Testis (tissue), 2 donors: ENCODE measurements at regions not wholly inside any gene's neighbourhood (a gene's known extent, or its start where the extent isn't known, plus 50 kb on each side); places are given as distances from the start of the nearest gene placed in this dataset.

Experiments
- DNase-seq: peaks from one replicate; pipeline ENCODE4 v3.0.0-alpha.2; 2019
- H3K27ac ChIP-seq, 2 donors: fragments of 200-600 bp; sonication (generic); one replicate each; pipeline ENCODE4 v1.5.1; 2019
- H3K27me3 ChIP-seq: fragments of 200-600 bp; sonication (generic); one replicate; pipeline ENCODE4 v1.5.1; 2019
- H3K36me3 ChIP-seq: fragments of 200-600 bp; sonication (generic); one replicate; pipeline ENCODE4 v1.5.1; 2017; ENCODE audit warnings: low read depth; ENCODE audit errors: missing control alignments
- H3K4me1 ChIP-seq: fragments of 200-600 bp; sonication (generic); one replicate; pipeline ENCODE4 v1.5.1; 2019
- H3K4me3 ChIP-seq, 2 donors: fragments of 200-600 bp; sonication (generic); one replicate each; pipeline ENCODE4 v1.5.1; 2017 to 2019
- H3K9me3 ChIP-seq: fragments of 200-600 bp; sonication (generic); one replicate; pipeline ENCODE4 v1.5.1; 2017
- CTCF ChIP-seq, 3 experiments: fragments of 450-650 bp in 2 of 3; fragments of 200-600 bp in 1 of 3; sonication (generic) in 1 of 3; IDR thresholded peaks; one replicate each; pipeline ENCODE4 v1.5.1; 2016 to 2019; ENCODE audit warnings: antibody characterized with exemption in 3 of 3, mild to moderate bottlenecking in 2 of 3, moderate library complexity in 1 of 3
- POLR2A ChIP-seq: fragments of 450-650 bp; IDR thresholded peaks from one replicate; pipeline ENCODE4 v1.6.1; 2017; ENCODE audit warnings: antibody characterized with exemption, mild to moderate bottlenecking, moderate library complexity
- WGBS, 2 donors: methylation state at CpG; one replicate each; pipeline ENCODE4 v1.1.5; 2018; 5-methylcytosine and 5-hydroxymethylcytosine counted together
- intact Hi-C: fragments of 100-400 bp; cut with DNase I; formaldehyde crosslinking; loops from one replicate; pipeline ENCODE4 v1.15.1; 2023; ENCODE audit warnings: low total_unique reads

- Histone ChIP-seq H3K4me3 (no peak overlapping the region), H3K27ac (no peak overlapping the region), H3K36me3 (no peaks in the 10 kb centered on the region), H3K4me1 (no peaks in the 10 kb centered on the region), H3K9me3 (no peaks in the 10 kb centered on the region), H3K27me3 (no peaks in the 10 kb centered on the region)
- no peak for DNase-seq
- no peak for TF ChIP-seq POLR2A
- TF ChIP-seq CTCF (IDR thresholded peaks at IDR 0.05), result no peak
- WGBS, 2 donors, result 83 to 94% methylated on average over 1 of the region's 1 CpG
- intact Hi-C loops, result no loop called here
Observed at GRCh38 chr10:31594347-31594873, 275.4 kb downstream of the ZEB1 start.

- WGBS, 2 donors, result 91 to 97% methylated on average over 2 of the region's 2 CpGs
- no peaks in the 10 kb centered on the region for H3K9me3 ChIP-seq
- H3K27ac ChIP-seq, result no peak overlapping the region
- H3K4me3 ChIP-seq, result no peak overlapping the region
- H3K36me3 ChIP-seq, result no peaks in the 10 kb centered on the region
- TF ChIP-seq POLR2A (no peak), CTCF (IDR thresholded peaks at IDR 0.05) (no peak)
- no peaks in the 10 kb centered on the region for H3K4me1 ChIP-seq
- no peaks in the 10 kb centered on the region for H3K27me3 ChIP-seq
- intact Hi-C loops, result no loop called here
- DNase-seq, result no peak
Observed at GRCh38 chr10:31593124-31593523, 274.1 kb downstream of the ZEB1 start.

GRCh38 chr10:31591569-31591968 lies 272.6 kb downstream of the ZEB1 start:
- no peaks in the 10 kb centered on the region for H3K27me3 ChIP-seq
- no peaks in the 10 kb centered on the region for H3K4me1 ChIP-seq
- H3K9me3 ChIP-seq, result no peaks in the 10 kb centered on the region
- intact Hi-C loops, result no loop called here
- no peak for DNase-seq
- no peak overlapping the region for H3K4me3 ChIP-seq
- TF ChIP-seq POLR2A (no peak), CTCF (IDR thresholded peaks at IDR 0.05) (no peak)
- H3K36me3 ChIP-seq, result no peaks in the 10 kb centered on the region
- H3K27ac ChIP-seq, result no peak overlapping the region

GRCh38 chr10:31590023-31590800 lies 271.2 kb downstream of the ZEB1 start:
- Histone ChIP-seq H3K27ac (no peak overlapping the region), H3K9me3 (no peaks in the 10 kb centered on the region), H3K27me3 (no peaks in the 10 kb centered on the region), H3K36me3 (no peaks in the 10 kb centered on the region), H3K4me1 (no peaks in the 10 kb centered on the region), H3K4me3 (no peak overlapping the region)
- no peak for DNase-seq
- 87 to 89% methylated on average over 6 of the region's 6 CpGs for whole genome bisulfite sequencing, 2 donors
- TF ChIP-seq POLR2A, result no peak
- TF ChIP-seq CTCF (IDR thresholded peaks at IDR 0.05), result no peak
- intact Hi-C loops, result no loop called here

- DNase-seq, result no peak
- TF ChIP-seq CTCF (IDR thresholded peaks at IDR 0.05) (no peak), POLR2A (no peak)
- no peak overlapping the region for H3K27ac ChIP-seq
- no peaks in the 10 kb centered on the region for H3K9me3 ChIP-seq
- H3K27me3 ChIP-seq, result no peaks in the 10 kb centered on the region
- H3K4me3 ChIP-seq, result no peak overlapping the region
- intact Hi-C loops, result no loop called here
- H3K4me1 ChIP-seq, result peaks cover 10% of the 10 kb centered on the region
- no peaks in the 10 kb centered on the region for H3K36me3 ChIP-seq
- WGBS, 2 donors, result 85 to 92% methylated on average over 6 to 9 of the region's 9 CpGs
Observed at GRCh38 chr10:31587691-31588090, 268.7 kb downstream of the ZEB1 start.
